ENCODE measurements at regions not wholly inside any gene's neighbourhood (a gene's known extent, or its start where the extent isn't known, plus 50 kb on each side); places are given as distances from the start of the nearest gene placed in this dataset.

GRCh38 chr5:125276096-125276495 lies 529.7 kb upstream of the ZNF608 start:
- 85 to 91% methylated on average over 2 of the region's 2 CpGs for WGBS, 2 experiments (ENCODE audit: insufficient coverage in 1 of 2, insufficient read length in 1 of 2)

GRCh38 chr5:125277494-125278154 lies 531.2 kb upstream of the ZNF608 start:
- Histone ChIP-seq H3K9me3 (ENCODE audit: control insufficient read depth, low read length) (no peaks in the 10 kb centered on the region), H3K27me3 (ENCODE audit: control insufficient read depth, insufficient read depth, low read length, poor library complexity, severe bottlenecking) (no peaks in the 10 kb centered on the region), H3K4me1 (ENCODE audit: control insufficient read depth, insufficient read depth, low read length) (peaks cover 9% of the 10 kb centered on the region), H3K4me3 (ENCODE audit: low read length) (no peak overlapping the region), H3K36me3 (ENCODE audit: control insufficient read depth, insufficient read depth, low read length) (no peaks in the 10 kb centered on the region), H3K27ac (ENCODE audit: low read depth, low read length) (no peak overlapping the region), H3K9ac (ENCODE audit: extremely low read depth, low read length, poor library complexity, severe bottlenecking) (no peak overlapping the region)
- TF ChIP-seq CTCF (conservative IDR thresholded peaks at IDR 0.05): no peak
- H3K36me3 Mint-ChIP-seq (ENCODE audit: low read depth): no peaks in the 10 kb centered on the region
- no peak overlapping the region for H3K27ac Mint-ChIP-seq
- H3K9me3 Mint-ChIP-seq: no peaks in the 10 kb centered on the region
- peaks cover 32% of the 10 kb centered on the region for H3K4me1 Mint-ChIP-seq
- 97 to 100% methylated on average over 2 to 3 of the region's 3 CpGs for WGBS, 2 experiments (ENCODE audit: insufficient coverage in 1 of 2, insufficient read length in 1 of 2)
- H3K4me3 Mint-ChIP-seq: no peak overlapping the region
- no peaks in the 10 kb centered on the region for H3K27me3 Mint-ChIP-seq (ENCODE audit: insufficient read depth)
- DNase-seq: no peak

More at GRCh38 chr5:125276096-125276495, 529.7 kb upstream of the ZNF608 start:
- Mint-ChIP-seq H3K36me3 (ENCODE audit: low read depth) (no peaks in the 10 kb centered on the region), H3K4me1 (peaks cover 25% of the 10 kb centered on the region), H3K27me3 (ENCODE audit: insufficient read depth) (no peaks in the 10 kb centered on the region), H3K27ac (no peak overlapping the region), H3K4me3 (no peak overlapping the region), H3K9me3 (no peaks in the 10 kb centered on the region)
- no peak overlapping the region for H3K4me3 ChIP-seq (ENCODE audit: low read length)
- DNase-seq: no peak
- H3K27ac ChIP-seq (ENCODE audit: low read depth, low read length): no peak overlapping the region
- TF ChIP-seq CTCF (conservative IDR thresholded peaks at IDR 0.05): no peak
- no peaks in the 10 kb centered on the region for H3K27me3 ChIP-seq (ENCODE audit: control insufficient read depth, insufficient read depth, low read length, poor library complexity, severe bottlenecking)
- H3K36me3 ChIP-seq (ENCODE audit: control insufficient read depth, insufficient read depth, low read length): no peaks in the 10 kb centered on the region
- peaks cover 5% of the 10 kb centered on the region for H3K4me1 ChIP-seq (ENCODE audit: control insufficient read depth, insufficient read depth, low read length)
- H3K9me3 ChIP-seq (ENCODE audit: control insufficient read depth, low read length): no peaks in the 10 kb centered on the region
- H3K9ac ChIP-seq (ENCODE audit: extremely low read depth, low read length, poor library complexity, severe bottlenecking): no peak overlapping the region

GRCh38 chr5:125278711-125279110 lies 532.3 kb upstream of the ZNF608 start:
- Mint-ChIP-seq H3K9me3 (no peaks in the 10 kb centered on the region), H3K27ac (no peak overlapping the region), H3K4me3 (no peak overlapping the region), H3K4me1 (peaks cover 25% of the 10 kb centered on the region), H3K36me3 (ENCODE audit: low read depth) (no peaks in the 10 kb centered on the region), H3K27me3 (ENCODE audit: insufficient read depth) (no peaks in the 10 kb centered on the region)
- 81% methylated on average over 2 of the region's 2 CpGs; no CpG with 5 or more reads in 1 of the 2 experiments for WGBS, 2 experiments (ENCODE audit: insufficient coverage in 1 of 2, insufficient read length in 1 of 2)
- no peaks in the 10 kb centered on the region for H3K27me3 ChIP-seq (ENCODE audit: control insufficient read depth, insufficient read depth, low read length, poor library complexity, severe bottlenecking)
- no peak for DNase-seq
- no peaks in the 10 kb centered on the region for H3K36me3 ChIP-seq (ENCODE audit: control insufficient read depth, insufficient read depth, low read length)
- no peak overlapping the region for H3K4me3 ChIP-seq (ENCODE audit: low read length)
- no peak for TF ChIP-seq CTCF (conservative IDR thresholded peaks at IDR 0.05)
- H3K4me1 ChIP-seq (ENCODE audit: control insufficient read depth, insufficient read depth, low read length): peaks cover 9% of the 10 kb centered on the region
- no peak overlapping the region for H3K27ac ChIP-seq (ENCODE audit: low read depth, low read length)
- no peak overlapping the region for H3K9ac ChIP-seq (ENCODE audit: extremely low read depth, low read length, poor library complexity, severe bottlenecking)
- H3K9me3 ChIP-seq (ENCODE audit: control insufficient read depth, low read length): no peaks in the 10 kb centered on the region
